Mucosa of stomach (tissue), 1 donor: ENCODE measurements at regions not wholly inside any gene's neighbourhood (a gene's known extent, or its start where the extent isn't known, plus 50 kb on each side); places are given as distances from the start of the nearest gene placed in this dataset.

Source experiments
- H3K27me3 ChIP-seq: one replicate; pipeline ENCODE4 v1.7.0; 2013; ENCODE audit warnings: mild to moderate bottlenecking, low read length; ENCODE audit not compliant: control insufficient read depth, insufficient read depth
- H3K36me3 ChIP-seq: one replicate; pipeline ENCODE4 v1.7.0; 2013; ENCODE audit warnings: low read length; ENCODE audit not compliant: control insufficient read depth, insufficient read depth
- H3K4me1 ChIP-seq: one replicate; pipeline ENCODE4 v1.7.0; 2013; ENCODE audit warnings: mild to moderate bottlenecking, low read length; ENCODE audit not compliant: control insufficient read depth, insufficient read depth
- H3K4me3 ChIP-seq: one replicate; pipeline ENCODE4 v1.7.0; 2013; ENCODE audit warnings: low read length
- H3K9ac ChIP-seq: one replicate; pipeline ENCODE4 v1.7.0; 2013; ENCODE audit warnings: mild to moderate bottlenecking, low read length, moderate library complexity
- H3K9me3 ChIP-seq: one replicate; pipeline ENCODE4 v1.7.0; 2013; ENCODE audit warnings: mild to moderate bottlenecking, low read length, moderate library complexity; ENCODE audit not compliant: control insufficient read depth
- donor health status: Pancreatic carcinoma.

GRCh38 chr2:221285148-221285547 is 287.0 kb downstream of the EPHA4 start:
- Histone ChIP-seq H3K4me3 (no peak overlapping the region), H3K4me1 (no peaks in the 10 kb centered on the region), H3K36me3 (no peaks in the 10 kb centered on the region), H3K27me3 (no peaks in the 10 kb centered on the region), H3K9me3 (no peaks in the 10 kb centered on the region), H3K9ac (no peak overlapping the region)

DNA sequence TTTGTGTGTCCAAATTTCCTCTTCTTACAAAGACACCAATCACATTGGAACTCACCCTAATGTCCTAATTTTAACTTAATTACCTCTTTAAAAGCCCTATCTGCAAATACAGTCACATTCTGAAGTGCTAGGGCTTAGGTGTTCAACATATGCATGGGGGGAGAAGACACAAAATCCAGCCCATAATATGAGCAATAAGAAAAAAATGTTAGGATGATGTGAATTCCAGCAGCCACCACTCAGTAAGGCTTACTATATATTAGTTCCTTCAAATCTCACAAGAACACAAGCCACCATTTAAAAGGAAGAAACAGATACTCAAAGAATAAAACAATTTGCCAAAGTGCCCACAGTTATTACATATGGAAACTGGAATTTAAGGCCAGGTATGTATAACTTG is 285.7 kb downstream of the EPHA4 start:
- no peaks in the 10 kb centered on the region for H3K9me3 ChIP-seq
- no peaks in the 10 kb centered on the region for H3K27me3 ChIP-seq
- H3K9ac ChIP-seq, result no peak overlapping the region
- no peak overlapping the region for H3K4me3 ChIP-seq
- no peaks in the 10 kb centered on the region for H3K4me1 ChIP-seq
- H3K36me3 ChIP-seq, result no peaks in the 10 kb centered on the region

GRCh38 chr2:221289389-221289788 is 282.7 kb downstream of the EPHA4 start:
- H3K27me3 ChIP-seq, result no peaks in the 10 kb centered on the region
- no peak overlapping the region for H3K4me3 ChIP-seq
- no peaks in the 10 kb centered on the region for H3K9me3 ChIP-seq
- no peaks in the 10 kb centered on the region for H3K4me1 ChIP-seq
- H3K36me3 ChIP-seq, result no peaks in the 10 kb centered on the region
- no peak overlapping the region for H3K9ac ChIP-seq

- H3K4me1 ChIP-seq, result no peaks in the 10 kb centered on the region
- H3K4me3 ChIP-seq, result no peak overlapping the region
These were observed 282.3 kb downstream of the EPHA4 start for GRCh38 chr2:221289846-221290245.

DNA sequence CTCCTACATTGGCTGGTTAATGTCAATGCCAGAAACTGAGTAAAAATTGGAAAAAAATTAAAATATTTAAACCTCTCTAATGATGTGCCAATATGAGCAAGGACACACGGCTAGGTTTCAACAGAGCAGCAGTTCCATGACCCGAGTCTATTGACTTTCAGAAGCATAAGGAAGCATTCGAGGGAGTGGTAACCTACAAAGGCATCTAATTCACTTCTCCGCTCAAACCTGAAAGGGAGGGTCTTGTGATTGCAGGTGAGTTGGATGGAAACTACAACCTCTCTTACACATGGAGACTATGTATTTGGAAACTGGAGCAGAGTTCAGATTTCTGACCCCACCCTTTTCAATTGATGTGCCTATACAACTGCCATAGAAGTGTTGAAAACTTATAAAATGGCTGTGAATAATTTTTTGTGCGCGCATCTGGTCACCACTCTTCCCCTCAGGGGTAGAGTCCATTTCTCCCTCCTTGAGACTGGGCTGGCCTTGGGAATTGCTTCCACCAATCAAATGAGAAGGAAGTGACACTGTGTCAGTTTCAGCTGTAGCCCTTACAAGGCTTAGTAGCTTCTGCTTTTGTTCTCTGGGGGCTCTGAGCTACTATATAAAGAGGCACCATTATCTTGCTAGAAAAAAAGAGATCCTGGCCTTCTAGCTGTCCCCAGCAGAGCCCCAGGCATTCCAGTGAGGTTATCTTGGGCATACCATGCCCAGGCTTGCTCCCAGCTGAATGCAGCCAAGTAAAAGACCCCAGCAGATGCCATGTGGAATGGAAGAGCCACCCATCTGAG is 278.0 kb downstream of the EPHA4 start:
- Histone ChIP-seq H3K36me3 (no peaks in the 10 kb centered on the region), H3K4me3 (no peak overlapping the region), H3K4me1 (no peaks in the 10 kb centered on the region), H3K9ac (no peak overlapping the region), H3K27me3 (no peaks in the 10 kb centered on the region), H3K9me3 (no peaks in the 10 kb centered on the region)

More at GRCh38 chr2:221289846-221290245, 282.3 kb downstream of the EPHA4 start:
- Histone ChIP-seq H3K9me3 (no peaks in the 10 kb centered on the region), H3K36me3 (no peaks in the 10 kb centered on the region), H3K9ac (no peak overlapping the region), H3K27me3 (no peaks in the 10 kb centered on the region)

DNA sequence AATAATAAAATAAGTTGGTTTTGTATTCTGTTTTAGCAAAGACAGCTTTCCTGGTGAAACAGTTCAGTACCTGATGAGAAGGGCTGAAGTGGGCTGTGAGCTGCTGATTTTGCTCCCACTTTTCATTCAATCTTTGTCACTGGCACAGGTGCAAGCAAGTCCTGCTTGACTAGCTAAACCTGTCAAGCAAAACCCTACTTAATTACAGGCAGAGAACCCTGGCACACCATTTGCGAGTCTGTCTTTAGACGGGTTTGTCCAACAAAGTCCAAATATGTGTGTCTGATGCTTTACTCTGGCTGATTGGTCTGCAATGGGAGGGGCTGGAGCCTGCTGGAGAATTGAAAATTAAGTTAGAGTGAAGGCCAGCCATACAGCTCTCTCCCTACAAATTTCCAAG is 267.2 kb downstream of the EPHA4 start:
- Histone ChIP-seq H3K4me1 (no peaks in the 10 kb centered on the region), H3K27me3 (no peaks in the 10 kb centered on the region), H3K9ac (no peak overlapping the region), H3K9me3 (no peaks in the 10 kb centered on the region), H3K36me3 (no peaks in the 10 kb centered on the region), H3K4me3 (no peak overlapping the region)

DNA sequence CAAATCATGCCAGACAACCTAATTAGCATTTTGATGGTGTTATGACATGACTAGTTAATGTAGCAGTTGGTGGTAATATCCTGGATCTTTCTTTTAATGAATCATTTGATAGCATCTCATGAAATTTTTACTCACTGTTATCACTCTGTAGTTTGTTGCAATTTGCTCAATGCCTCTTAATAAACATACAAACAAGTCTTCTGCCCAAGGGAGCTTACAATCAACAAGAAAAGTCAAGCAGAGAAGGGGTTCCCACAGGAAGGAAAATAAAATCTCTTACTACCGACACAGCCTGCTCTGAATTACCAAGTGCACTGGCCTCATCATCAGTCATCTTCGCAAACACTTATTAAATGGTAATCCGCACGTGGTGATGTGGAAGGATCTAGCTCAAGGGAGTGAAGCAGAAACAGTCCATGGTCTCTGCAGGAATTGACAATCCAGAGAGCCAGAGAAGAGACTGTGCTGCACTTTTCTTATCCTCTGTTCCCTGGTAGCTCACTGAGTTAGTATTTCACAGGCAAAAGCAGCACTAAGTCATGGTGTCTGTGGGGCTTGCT is 263.5 kb downstream of the EPHA4 start:
- Histone ChIP-seq H3K4me1 (no peaks in the 10 kb centered on the region), H3K9me3 (no peaks in the 10 kb centered on the region), H3K4me3 (no peak overlapping the region), H3K27me3 (no peaks in the 10 kb centered on the region), H3K9ac (no peak overlapping the region), H3K36me3 (no peaks in the 10 kb centered on the region)

GRCh38 chr2:221309892-221310583 is 262.1 kb downstream of the EPHA4 start:
- Histone ChIP-seq H3K4me1 (no peaks in the 10 kb centered on the region), H3K27me3 (no peaks in the 10 kb centered on the region), H3K9me3 (no peaks in the 10 kb centered on the region), H3K9ac (no peak overlapping the region), H3K4me3 (no peak overlapping the region), H3K36me3 (no peaks in the 10 kb centered on the region)

DNA sequence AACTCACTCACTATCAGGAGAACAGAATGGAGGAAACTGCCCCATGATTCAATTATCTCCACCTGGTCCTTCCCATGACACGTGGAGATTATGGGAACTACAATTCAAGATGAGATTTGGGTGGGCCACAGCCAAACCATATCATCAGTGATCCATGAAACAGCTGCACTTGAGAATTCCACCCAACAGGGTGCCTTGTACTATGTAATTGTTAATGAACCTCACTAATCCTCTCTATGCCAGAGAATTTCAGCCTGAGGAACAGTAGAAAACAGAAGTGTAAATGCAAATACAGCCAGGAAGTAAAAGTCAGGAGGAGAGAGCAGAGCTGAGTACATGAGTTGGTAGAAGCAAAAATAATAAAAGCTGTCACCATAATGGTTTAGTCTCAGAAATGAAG is 261.4 kb downstream of the EPHA4 start:
- no peak overlapping the region for H3K9ac ChIP-seq
- no peaks in the 10 kb centered on the region for H3K4me1 ChIP-seq
- no peak overlapping the region for H3K4me3 ChIP-seq
- H3K9me3 ChIP-seq, result no peaks in the 10 kb centered on the region
- no peaks in the 10 kb centered on the region for H3K27me3 ChIP-seq
- no peaks in the 10 kb centered on the region for H3K36me3 ChIP-seq

DNA sequence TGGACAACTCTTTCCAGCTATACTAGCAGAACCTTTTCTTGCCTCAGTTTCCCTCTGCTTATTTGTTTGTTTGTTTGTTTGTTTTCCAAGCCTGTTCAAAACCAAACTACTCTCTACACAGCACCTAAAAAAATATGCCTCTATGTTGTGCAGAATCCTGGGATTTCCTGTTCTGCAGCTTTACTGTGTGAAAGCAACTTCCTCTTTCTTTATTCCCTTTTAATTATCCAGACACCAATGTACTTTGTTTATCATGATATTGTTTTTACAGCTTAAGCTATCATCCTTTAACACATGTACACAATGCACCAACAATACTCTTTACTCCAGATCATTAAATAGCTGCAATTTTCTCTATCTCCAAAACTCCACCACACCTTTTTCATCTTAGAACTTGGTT is 259.5 kb downstream of the EPHA4 start:
- Histone ChIP-seq H3K4me3 (no peak overlapping the region), H3K9me3 (no peaks in the 10 kb centered on the region), H3K4me1 (no peaks in the 10 kb centered on the region), H3K36me3 (no peaks in the 10 kb centered on the region), H3K27me3 (peaks cover 3% of the 10 kb centered on the region), H3K9ac (no peak overlapping the region)

DNA sequence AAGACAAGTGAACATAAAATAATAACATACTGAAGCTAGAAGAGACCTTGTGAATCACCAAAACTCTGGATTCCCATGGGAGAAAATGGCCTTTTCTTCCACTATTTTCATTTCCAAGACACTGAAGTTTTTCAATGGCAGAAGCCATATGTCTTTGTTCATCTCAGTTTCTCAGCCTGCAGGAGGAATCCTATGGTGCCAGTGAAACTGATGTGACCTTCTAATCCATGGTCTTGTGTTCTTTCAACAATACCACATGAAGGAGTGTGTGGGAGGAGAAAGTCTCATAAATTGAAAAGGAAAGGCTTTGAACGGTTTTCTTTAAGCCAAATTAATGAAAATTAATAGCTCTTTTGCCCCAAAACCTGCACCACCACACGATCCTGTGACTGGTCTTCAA is 257.3 kb downstream of the EPHA4 start:
- no peaks in the 10 kb centered on the region for H3K36me3 ChIP-seq
- no peaks in the 10 kb centered on the region for H3K9me3 ChIP-seq
- peaks cover 3% of the 10 kb centered on the region for H3K27me3 ChIP-seq
- H3K4me1 ChIP-seq, result no peaks in the 10 kb centered on the region
- H3K9ac ChIP-seq, result no peak overlapping the region
- no peak overlapping the region for H3K4me3 ChIP-seq

DNA sequence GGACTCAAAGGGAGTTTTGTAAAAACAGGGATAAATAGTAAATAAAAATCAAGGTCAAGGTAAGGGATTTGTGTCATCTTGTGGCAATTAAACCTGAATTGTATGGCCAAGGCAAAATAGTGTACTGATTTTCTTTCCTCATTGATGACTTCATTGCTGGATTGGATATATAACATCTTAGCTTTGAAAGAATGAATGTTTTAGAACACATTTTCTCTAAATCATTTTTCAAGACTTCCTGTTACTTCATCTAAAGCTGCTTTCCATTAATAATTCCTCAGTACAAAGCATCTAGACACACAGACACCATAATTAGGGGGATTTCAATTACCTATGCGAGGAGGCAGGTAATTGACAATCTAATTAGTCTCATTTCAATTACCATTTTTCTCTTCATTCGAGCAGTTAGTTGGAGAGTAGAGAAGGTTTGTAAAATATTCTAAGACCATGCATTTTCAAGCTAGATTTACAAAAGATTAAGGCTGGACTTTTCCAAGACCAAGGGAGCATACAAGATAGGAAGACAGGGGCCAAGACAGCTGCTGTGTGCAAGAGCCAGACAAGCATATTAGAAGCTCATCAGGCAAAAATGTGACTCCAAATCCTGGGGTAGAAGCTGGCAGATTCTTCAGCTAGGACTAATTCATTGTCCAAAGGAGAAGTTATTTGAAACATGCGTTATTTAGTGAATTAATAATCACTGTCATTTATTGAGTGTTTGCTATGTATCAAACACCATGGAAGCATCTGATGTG is 253.6 kb downstream of the EPHA4 start:
- Histone ChIP-seq H3K9ac (no peak overlapping the region), H3K4me3 (no peak overlapping the region)

More for the DNA sequence above, 253.6 kb downstream of the EPHA4 start:
- peaks cover 7% of the 10 kb centered on the region for H3K4me1 ChIP-seq
- H3K27me3 ChIP-seq, result peaks cover 3% of the 10 kb centered on the region
- no peaks in the 10 kb centered on the region for H3K9me3 ChIP-seq
- H3K36me3 ChIP-seq, result no peaks in the 10 kb centered on the region
